HG03457 (cell line): ENCODE measurements at regions not wholly inside any gene's neighbourhood (a gene's known extent, or its start where the extent isn't known, plus 50 kb on each side); places are given as distances from the start of the nearest gene placed in this dataset.

ENCODE experiments used
- ATAC-seq: cut with Tn5 transposase; IDR thresholded peaks from one replicate; pipeline ENCODE4 v1.9.1; 2021; ENCODE audit warnings: moderate number of reproducible peaks; ENCODE audit not compliant: unreplicated experiment

DNA sequence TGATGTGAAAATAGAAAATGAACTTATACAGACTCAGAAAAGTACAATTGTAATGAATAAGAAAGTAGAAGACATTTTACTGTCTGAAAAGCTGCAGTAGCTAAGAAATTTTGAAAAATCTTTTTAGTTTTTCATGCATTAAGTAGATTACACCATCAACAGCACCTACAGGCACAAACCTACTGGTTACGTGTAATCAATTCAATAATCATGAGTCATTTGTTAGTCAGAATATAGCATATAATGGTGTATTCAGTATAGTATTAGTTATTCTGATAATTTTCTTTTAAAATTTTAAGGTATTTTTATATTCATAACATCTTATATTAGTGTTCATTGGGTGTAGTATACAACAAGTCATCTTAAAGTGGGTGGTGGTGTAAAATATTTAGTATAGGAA lies 550.5 kb upstream of the GBE1 start:
- ATAC-seq, result no peak

DNA sequence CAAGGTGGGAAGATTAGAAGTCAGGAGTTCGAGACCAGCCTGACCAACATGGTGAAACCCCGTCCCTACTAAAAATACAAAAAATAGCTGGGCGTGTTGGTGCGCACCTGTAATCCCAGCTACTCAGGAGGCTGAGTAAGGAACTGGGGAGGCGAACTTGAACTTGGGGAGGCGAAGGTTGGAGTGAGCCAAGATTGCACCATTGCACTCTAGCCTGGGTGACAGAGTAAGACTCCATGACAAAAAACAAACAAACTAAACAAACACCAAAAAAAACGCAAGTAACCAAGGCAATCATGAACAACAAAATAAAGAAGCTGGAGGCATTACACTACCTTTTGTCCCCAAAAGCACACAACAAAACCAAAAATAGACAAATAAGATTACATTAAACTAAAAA lies 547.3 kb upstream of the GBE1 start:
- ATAC-seq, result no peak

DNA sequence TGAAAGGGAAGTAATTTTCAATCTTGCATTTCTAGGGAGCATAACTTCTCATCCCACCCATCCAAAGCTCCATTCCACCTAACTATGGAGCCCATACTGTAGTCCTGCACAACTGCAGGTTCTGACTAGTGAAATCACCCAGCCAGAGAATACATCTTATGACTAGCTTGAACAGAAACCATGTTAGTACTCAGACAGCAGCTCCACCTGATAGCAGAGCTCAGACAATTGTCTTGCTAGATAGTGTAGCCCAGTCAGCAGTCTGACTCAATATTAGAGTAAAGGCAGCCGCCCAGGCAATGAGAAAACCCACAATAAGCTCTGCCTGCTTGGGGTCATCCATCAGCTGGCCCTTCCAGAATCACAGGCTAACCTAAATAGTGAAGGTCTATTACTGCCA lies 544.7 kb upstream of the GBE1 start:
- ATAC-seq, result no peak

DNA sequence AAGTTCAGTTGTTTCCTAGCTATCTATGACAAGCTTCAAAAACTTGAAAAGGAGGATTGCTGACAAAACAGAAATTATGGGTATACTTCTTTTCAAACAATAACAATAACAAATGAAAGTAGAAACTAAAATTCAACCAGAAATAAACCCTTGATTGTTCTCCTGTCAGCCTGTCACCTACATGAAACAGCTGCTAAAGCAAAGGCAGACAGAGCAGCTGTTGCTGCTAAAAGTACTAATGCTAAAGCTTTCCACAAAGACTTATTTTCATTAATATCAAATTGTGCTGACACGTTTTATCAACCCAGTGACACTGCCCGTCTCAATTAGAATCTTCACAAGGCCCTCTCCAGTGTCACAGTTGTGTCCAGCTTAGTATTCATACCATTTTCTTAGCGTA lies 533.2 kb upstream of the GBE1 start:
- no peak for ATAC-seq

DNA sequence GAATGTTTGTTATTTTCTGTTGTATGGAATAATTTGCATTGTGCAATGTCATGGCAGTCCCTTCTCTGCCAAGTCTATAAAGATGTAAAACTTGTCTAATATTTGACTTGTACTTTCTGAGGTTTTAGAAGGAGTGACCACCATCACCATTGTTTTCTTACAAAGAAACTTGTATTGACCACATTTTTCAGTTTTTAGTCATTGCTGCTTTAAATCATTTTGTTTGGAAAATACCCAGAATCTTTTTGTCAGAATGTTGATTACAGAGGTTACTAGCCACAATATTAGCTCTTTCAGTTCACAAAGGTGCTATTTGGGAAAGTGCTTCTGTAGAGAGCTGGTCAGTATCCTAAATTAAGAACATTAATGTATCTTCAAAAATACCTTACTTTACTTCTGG lies 532.4 kb upstream of the GBE1 start:
- peak; percentile 92 for ATAC-seq

DNA sequence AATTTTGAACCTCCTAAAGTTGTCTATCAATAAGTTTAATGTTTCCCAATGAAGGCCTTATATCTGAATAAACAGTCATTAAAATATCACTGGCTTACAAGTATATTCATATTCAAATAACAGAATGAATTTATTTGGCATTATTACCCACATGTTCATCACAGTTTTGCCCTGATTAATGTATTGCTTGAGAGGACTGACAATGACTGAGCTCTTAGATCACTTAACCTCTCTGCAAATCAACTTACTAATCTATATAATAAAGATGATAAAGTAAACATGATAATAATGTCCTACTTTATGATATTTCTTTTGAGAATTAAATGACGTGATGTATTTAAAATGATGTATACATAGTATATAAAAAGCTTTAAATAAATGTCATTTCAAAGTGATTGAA lies 532.0 kb upstream of the GBE1 start:
- ATAC-seq, result no peak

DNA sequence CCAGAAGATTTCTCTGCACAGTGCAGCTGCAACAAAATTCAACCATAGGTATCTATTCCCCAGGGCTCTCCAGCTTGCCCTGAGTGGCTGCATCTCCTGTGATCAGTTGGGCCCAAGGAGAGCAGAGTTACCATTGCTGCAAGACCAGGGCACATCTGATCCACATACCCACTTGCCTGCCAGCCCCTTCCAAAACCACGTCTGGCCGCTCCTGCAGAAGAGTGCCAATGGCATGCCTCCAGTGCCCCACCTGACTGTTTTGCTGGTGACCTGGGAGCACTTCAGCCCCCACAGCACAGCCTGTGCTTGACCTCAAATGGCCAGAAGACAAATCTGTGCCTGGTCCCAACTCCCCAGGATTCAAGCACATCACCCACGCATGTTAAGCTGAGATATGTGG lies 526.1 kb upstream of the GBE1 start:
- no peak for ATAC-seq

DNA sequence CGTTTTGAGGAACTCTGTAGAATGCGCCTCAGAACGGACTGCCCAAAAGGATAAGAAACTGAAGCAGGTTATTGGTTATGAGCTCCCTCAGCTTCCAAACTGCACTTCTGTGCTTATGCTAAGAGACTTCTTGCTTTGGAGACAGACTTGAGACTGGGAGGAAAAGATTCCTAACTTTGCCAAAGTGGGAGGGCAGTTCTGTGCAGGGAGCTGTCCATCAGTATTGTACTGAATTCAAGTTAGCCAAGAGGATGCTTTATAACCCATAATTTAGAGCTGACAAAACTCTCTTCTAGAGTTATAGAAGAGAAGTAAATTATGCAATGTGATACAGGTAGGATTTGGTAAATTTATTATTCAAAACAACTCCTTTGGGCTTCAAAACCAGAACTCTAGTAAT lies 519.8 kb upstream of the GBE1 start:
- ATAC-seq, result no peak

DNA sequence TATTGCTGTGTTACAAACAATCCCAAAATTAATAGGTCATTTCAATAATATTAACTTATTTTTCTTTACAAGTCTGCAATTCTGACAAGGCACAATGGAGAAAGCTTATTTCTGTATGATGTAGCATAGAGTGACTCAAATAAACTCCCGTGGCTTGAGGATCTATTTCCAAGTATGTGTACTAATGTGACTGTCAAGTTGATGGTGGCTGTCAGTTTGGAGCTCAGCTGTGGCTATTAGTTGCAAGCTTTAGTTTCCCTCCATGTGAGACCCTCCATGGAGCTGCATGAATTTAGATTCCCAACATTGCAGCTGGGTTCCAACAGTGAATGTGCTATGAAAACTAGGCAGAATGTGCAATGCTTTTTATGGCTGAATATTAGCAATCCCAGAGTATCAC lies 515.5 kb upstream of the GBE1 start:
- ATAC-seq, result no peak

DNA sequence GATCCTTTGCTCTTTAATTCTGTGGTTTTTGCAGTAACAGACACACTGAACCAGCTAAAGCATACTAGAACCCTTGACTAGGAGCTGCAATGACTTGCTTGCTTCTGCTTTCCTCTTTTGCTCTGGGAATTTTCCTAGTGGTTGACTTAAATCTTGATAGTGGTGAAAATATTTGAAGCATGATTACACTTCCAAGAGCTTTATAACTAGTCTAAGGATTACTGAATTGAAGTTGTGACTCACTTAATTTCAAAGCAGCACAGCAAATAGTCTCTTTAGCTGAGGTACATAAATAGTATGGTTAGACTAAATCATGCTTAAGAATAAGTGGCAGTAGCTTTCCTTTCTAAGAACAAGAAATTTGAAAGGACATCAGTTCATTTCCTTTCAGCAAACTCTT lies 513.5 kb upstream of the GBE1 start:
- no peak for ATAC-seq

DNA sequence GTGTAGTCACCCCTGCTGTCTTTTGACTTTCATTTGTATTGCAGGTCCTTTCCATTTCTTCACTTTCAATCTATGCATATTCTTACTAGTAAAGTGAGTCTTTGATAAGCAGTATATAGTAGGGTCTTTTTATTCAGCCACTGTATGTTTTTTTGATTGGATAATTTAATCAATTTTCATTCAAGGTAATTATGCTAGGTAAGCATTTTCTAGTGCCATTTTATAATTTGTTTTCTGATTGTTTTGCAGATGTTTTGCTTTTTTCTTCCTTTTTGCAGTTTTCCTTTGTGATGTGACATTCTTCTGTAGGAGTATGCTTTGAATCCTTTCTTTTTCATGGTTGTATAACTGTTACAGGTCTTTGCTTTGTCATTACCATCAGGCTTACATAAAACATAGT lies 504.3 kb upstream of the GBE1 start:
- ATAC-seq, result no peak

DNA sequence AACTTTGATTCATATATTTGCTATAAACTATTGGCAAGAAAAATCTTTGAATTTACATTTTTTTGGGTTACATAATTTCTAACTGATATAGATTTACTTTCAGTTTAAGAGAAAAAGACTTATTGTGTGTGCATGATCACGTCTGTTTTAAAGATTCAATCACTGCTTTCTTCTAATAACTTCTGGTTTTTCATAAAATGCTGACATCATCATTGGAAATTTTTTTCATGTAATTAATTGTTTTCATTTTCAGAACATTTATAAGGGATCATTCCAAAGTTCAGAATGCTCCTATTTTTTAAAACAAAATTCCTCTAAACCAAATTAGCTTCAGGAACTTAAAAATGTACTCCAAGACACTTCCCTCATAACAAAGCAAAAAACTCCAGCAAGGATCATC lies 500.7 kb upstream of the GBE1 start:
- ATAC-seq, result no peak

DNA sequence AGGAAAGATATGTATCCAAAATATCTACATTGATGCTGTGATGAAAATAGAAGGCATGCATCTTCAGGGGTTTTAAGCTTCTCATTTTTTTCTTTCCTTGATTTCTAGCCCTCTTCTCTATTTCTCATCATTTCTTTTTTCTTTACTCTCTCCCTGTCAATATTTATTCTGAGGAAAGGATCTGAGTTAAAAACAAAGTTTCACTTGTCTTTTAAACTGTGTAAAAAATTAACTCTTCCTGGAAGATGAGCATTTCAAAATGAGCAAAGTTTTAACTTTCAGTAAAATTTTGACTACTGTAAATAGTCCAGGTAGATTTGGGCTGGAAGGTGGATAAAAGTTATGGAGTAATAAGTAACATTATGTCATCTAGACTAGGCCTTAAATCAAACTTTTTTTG lies 500.2 kb upstream of the GBE1 start:
- no peak for ATAC-seq

DNA sequence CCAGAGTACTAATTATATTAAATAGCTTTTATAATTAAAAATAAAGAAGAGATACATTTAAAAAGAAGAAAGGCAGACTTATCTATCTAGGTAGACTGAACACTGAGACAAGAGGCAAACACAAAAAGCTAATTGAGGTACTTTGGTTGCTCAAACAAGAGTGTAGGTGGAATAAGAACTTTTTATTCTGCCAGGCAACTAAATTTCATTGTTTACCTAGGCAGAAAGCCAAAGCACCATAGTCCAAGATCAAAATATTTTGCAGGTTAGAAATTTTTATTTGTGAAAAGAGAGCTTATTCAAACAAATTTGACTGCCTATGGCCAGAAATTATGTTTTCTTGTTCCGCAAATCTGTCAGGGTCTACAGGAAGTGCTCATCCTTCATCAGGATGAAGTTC lies 499.6 kb upstream of the GBE1 start:
- ATAC-seq, result no peak

DNA sequence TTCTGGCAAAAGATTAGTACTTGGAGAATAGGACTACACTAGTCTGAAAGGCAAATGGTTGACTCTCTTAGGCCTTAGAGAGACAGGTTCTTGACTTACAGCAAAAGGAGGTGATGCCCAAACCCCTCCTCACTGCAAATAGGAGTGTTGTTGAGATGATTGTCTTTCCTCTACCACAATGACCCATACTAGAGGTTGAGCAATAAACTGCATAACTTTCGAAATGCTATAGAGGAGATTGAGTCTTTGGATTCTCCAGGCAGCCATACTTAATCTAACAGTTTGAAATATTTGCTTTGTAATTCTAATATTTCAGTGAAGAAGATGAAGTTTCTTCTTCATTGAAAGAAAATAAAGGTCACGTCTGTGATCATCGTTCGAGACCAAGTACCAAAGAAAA lies 498.5 kb upstream of the GBE1 start:
- ATAC-seq, result no peak

DNA sequence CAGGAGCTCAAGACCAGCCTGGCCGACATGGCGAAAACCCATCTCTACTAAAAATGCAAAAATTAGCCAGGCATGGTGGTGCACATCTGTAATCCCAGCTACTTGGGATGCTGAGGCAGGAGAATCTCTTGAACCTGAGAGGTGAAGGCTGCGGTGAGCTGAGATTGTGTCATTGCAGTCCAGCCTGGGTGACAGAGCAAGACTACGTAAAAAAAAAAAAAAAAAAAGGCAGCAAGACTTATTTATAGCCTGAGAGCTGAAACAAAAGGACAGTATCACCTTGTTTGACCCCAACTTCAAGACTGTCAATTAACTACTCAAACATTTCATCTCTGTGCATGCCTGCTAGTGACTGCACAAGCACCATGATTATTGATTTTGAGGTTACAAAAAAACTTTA lies 478.9 kb upstream of the GBE1 start:
- ATAC-seq, result no peak

DNA sequence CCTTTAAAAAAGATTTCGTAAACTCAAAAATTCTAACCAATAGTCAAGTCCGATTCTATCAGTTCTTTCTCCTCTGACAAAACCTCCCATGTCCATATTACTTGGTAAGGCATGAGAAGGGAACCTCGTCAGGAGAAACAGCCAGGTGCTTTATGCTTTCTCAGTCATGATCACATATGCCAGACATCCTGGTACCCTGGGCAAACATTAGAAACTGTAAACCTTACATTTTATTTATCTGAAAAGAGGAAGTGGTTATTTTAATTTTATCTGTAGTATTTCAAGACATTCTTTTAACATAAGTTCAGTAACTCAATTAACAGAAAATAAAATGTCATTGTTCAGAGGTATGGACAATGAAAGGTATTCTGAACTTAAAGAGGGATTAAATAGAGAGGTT lies 474.8 kb upstream of the GBE1 start:
- ATAC-seq, result no peak

DNA sequence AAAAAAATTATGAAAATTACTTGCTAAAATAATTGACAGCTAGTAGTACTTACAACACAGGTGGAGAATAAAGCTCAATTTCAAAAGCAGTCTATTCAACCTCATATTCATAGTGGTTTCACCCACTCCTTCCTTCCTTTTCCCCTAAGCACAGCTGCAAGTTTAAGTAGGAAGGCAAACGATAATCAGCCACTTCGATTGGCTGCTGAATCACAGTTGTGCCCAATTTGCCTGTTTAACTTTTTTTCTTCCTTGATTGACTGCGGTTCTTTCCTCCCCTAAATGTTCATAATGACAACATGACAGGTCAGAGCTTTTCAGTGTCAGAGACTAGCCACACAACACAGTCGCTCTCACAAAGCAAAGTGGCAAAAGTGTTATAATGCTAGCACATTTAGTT lies 468.0 kb upstream of the GBE1 start:
- ATAC-seq, result peak; percentile 91

DNA sequence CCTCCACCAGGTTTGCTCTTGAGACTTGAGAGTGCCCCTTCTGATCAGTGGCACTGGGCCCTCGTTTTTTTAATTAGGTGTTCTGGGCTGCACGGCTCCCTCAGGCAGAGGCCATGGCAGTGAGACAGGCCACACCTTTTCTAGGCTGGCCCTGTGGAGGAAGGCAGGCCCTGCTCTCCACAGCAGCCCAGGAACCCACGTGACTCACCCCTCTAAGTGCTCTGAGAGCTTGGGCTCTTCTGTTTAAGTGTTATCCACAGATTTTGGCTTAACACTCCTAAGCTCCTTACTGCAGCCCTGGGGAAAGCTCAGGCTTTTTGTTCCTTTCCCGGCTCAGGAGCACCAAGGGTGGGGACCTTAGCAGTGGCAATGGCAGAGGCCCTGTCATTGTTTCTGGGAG lies 463.2 kb upstream of the GBE1 start:
- ATAC-seq, result no peak

DNA sequence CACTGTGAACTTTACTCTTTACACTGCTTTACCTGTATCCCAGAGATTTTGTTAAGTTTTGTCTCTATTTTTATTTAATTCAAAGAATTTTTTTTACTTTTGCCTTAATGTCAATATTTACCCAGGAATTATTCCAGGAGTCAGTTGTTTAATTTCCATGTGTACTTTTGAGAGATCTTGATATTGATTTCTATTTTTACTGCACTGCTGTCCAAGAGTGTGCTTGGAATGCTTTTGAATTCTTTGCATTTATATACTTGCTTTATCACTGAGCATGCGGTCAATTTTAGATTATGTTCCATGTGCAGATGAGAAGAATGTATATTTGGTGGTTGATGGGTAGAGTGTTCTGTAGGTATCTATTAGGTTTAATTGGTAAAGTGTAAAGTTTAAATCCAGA lies 461.0 kb upstream of the GBE1 start:
- ATAC-seq, result no peak

DNA sequence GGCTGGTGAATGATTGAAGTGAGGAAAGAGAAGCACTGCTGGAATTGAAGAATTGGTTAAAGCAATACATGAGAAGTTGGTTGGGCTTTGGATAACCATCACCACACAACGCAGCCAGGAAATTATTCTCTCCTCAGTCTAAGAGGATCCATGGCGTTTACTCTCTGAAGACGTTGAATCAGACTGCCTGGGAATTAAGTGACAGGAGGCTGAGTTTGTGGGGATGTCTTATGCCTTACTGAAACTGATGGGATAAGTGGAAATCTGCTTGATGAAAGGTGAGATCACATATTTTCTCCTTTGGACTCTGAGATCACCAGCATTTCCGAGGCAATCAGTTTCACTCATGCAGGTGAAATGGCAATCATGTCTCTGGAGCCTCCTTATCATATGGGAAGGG lies 456.1 kb upstream of the GBE1 start:
- ATAC-seq, result no peak

DNA sequence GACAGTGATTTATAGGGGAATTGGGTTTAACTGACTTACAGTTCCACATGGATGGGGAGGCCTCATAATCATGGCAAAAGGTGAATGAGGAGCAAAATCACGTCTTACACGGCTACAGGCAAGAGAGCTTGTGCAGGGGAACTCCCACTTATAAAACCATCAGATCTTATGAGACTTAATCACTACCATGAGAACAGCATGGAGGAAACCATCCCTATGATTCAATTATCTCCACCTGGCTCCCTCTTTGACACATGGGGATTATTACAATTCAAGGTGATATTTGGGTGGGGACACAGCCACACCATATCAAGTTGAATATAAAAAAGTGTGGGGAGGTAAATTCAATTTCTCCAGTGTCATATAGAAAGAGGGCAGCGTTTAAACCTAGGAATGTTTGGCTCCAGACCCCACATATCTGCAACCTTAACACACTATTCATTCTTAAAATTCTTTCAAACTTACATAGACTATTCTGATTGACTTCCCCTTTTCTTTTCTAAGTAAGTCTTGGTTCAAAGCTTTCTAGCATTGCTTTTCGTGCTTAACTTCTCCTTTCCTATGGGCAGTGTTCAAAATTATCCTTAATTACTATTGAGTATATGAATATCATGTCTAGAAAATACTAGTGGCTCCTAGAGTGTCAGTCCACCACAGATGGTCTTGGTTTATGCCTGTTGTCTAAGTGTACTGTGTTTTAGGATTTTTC lies 446.7 kb upstream of the GBE1 start:
- no peak for ATAC-seq

DNA sequence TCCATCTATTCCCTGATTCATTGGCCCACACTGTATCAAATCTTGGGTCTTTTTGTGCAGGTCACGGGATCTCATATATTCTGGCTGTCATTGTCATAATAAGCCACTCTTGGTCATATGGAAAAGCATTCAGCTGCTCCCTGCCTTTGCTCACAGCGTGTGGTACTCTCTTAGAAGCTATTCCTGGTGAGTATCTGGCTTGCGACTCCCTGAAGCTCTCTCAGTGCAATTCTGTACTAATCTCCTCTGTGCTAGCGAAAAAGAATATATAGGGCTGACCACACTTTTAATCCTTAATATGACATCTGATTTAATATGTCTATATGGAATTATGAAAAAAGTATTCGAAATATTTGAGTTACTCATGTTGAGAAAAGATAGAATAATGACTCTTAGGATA lies 440.8 kb upstream of the GBE1 start:
- ATAC-seq, result no peak

DNA sequence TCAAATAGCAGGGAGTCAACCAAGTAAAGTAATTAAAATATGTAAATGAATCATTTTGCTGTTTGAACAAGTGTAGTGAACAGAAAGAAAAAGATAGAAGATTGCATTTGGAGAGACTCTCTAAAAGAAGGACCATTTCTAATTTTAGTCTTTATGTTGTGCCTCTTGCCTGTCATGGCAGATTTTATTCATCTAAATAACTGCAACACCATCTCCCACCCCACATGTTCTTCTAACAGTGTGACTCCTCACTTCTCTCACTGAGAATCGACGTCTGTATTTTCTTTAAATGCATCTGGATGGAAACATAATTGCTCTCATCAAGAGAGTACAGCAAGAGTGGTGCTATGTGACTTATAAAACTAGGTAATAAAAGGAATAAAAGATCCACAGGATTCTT lies 439.9 kb upstream of the GBE1 start:
- ATAC-seq, result no peak
